Neutrophil (primary cell): ENCODE measurements at regions not wholly inside any gene's neighbourhood (a gene's known extent, or its start where the extent isn't known, plus 50 kb on each side); places are given as distances from the start of the nearest gene placed in this dataset.

Source experiments
- H3K27ac ChIP-seq: fragments of 200-600 bp; sonication (generic); 2 replicates; pipeline ENCODE4 v1.5.1; 2016; ENCODE audit warnings: mild to moderate bottlenecking, moderate library complexity
- H3K27me3 ChIP-seq: fragments of 200-600 bp; sonication (generic); 2 replicates; pipeline ENCODE4 v1.6.0; 2016; ENCODE audit warnings: mild to moderate bottlenecking
- H3K36me3 ChIP-seq: fragments of 200-600 bp; sonication (generic); 2 replicates; pipeline ENCODE4 v1.5.1; 2017
- H3K4me1 ChIP-seq, 2 experiments: fragments of 200-600 bp in 1 of 2; sonication (generic) in 1 of 2; 1 replicate in 1 of 2; 2 replicates in 1 of 2; pipeline versions ENCODE4 v1.5.1 to v1.6.1; 2013 to 2016; ENCODE audit warnings: low read depth in 1 of 2, low read length in 1 of 2, mild to moderate bottlenecking in 1 of 2, moderate library complexity in 1 of 2; ENCODE audit not compliant: control insufficient read depth in 1 of 2, insufficient read depth in 1 of 2
- H3K4me3 ChIP-seq, 2 experiments: fragments of 200-600 bp in 1 of 2; sonication (generic) in 1 of 2; 1 replicate in 1 of 2; 2 replicates in 1 of 2; pipeline ENCODE4 v1.5.1; 2013 to 2016; ENCODE audit warnings: low read depth in 1 of 2, low read length in 1 of 2, mild to moderate bottlenecking in 1 of 2, moderate library complexity in 1 of 2
- H3K9me3 ChIP-seq: fragments of 200-600 bp; sonication (generic); 2 replicates; pipeline ENCODE4 v1.5.1; 2016
- TF ChIP-seq, protein P1 (sequence below): fragments of 200-600 bp; sonication (generic); IDR thresholded peaks from 2 replicates; pipeline ENCODE4 v1.5.1; 2016; ENCODE audit warnings: antibody characterized with exemption

DNA sequence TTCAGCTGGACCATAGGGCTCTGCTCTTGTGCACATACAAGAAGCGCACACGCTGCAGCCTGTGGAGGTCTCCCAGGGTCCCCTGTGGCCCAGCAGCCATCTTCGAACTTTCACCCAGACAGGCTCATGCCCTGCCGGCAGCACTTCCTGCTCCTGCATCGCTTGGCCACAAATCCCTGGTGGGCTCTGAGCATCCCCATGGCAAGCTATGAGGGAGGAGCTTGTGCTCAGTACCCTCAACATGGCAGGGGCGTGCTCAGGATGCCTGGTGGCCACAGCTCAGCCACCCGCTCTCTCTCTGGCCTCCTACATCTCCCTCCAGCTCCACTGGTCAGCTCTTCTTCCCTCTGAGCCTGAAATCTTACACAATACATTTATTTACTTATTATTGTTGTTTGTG is 63.7 kb downstream of the IRX2 start:
- H3K9me3 ChIP-seq = no peaks in the 10 kb centered on the region
- no peaks in the 10 kb centered on the region for H3K36me3 ChIP-seq
- H3K27me3 ChIP-seq = no peaks in the 10 kb centered on the region
- no peak overlapping the region for H3K4me3 ChIP-seq
- TF ChIP-seq, protein P1, sequence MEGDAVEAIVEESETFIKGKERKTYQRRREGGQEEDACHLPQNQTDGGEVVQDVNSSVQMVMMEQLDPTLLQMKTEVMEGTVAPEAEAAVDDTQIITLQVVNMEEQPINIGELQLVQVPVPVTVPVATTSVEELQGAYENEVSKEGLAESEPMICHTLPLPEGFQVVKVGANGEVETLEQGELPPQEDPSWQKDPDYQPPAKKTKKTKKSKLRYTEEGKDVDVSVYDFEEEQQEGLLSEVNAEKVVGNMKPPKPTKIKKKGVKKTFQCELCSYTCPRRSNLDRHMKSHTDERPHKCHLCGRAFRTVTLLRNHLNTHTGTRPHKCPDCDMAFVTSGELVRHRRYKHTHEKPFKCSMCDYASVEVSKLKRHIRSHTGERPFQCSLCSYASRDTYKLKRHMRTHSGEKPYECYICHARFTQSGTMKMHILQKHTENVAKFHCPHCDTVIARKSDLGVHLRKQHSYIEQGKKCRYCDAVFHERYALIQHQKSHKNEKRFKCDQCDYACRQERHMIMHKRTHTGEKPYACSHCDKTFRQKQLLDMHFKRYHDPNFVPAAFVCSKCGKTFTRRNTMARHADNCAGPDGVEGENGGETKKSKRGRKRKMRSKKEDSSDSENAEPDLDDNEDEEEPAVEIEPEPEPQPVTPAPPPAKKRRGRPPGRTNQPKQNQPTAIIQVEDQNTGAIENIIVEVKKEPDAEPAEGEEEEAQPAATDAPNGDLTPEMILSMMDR = no peak
- H3K27ac ChIP-seq = no peak overlapping the region
- no peaks in the 10 kb centered on the region for H3K4me1 ChIP-seq

DNA sequence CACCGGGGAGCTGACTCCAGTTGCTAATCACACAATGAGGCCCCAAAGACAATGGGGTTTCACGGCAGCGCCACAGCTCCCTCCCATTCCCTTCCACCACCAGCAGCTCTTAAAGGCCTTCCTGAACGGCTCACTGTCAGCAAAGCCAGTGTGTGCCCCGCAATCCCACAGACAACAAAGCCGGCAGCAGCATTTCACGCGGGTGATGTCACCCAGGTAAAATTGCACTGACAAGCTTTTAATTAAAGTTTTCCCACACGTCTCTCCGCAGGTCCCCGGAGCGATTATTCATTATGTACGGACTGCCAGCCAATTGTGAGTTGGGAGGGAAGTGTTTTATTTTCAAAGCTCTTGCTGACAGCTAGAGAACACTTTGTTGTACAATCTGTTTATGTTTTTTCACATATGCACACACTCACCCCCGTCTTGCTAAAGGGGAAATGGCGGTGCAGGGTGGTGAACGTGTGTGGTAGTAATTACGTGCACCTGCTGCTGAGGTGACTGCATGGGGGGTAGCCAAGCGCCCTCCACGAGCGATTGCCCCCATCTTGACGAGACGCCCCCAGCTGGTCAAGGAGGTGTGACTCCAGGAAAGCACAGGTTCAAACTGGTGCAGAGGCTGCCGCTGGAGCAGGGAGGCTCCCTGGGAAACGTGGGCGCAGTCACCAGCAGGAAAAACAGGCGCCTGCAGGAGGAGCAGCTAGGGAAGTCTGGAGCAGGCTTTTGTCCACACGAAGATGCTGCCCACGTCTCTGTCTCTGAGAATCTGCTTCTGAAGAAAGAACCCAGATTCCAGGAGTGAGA is 65.0 kb downstream of the IRX2 start:
- Histone ChIP-seq H3K4me3 (no peak overlapping the region), H3K27ac (no peak overlapping the region), H3K36me3 (no peaks in the 10 kb centered on the region), H3K4me1 (no peaks in the 10 kb centered on the region), H3K27me3 (no peaks in the 10 kb centered on the region), H3K9me3 (no peaks in the 10 kb centered on the region)
- TF ChIP-seq, protein P1 = no peak

DNA sequence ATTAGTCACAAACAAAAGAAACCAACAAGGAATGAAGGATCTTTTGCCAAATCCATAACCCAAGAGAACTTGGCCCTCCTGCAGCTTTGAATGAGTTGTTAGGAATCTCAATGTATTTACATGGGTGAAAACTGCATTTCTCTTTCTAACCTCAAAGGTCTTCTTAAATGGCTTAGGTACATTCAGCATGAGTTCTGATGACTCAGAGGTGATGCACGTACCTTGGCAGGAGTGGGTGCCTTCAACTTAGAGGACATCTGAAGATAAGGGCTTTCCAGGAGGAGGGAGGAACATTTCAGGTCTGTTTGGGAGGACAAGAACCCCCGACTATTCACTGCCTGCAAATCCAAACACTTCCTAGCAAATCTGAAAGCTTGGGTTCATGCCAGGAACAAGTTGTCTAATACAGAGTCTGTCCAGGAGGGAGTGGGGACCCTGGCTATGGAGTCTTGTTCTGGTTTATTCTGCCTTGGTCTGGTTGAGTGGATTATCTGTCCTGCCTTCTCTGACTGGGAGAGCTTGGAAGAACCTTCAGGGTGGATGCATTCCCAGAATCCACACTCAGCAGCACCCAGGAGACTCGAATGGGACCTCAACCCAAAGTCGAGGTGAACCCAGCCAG is 65.7 kb downstream of the IRX2 start:
- no peaks in the 10 kb centered on the region for H3K27me3 ChIP-seq
- H3K4me1 ChIP-seq = no peaks in the 10 kb centered on the region
- no peak overlapping the region for H3K27ac ChIP-seq
- no peaks in the 10 kb centered on the region for H3K36me3 ChIP-seq
- no peaks in the 10 kb centered on the region for H3K9me3 ChIP-seq
- TF ChIP-seq, protein P1 = no peak
- H3K4me3 ChIP-seq = no peak overlapping the region

DNA sequence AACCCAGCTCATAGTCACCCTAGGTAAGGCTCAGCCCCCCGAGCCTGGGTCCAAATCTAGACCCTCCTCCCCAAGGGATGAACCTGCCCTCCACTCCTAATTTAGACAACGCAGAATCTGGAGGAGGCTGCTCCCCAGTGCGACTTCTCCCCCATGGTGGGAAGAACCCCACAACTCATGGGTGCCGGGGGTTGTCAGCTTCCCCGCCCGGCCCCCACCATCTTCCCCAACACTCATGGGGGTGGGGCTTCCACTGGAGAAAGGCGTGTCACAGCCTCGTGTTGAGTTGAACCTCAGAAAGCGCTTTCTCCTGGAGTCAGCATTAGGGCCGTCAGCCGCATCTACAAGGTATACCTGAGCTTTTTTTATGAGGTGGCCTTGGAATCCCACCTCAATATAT is 66.9 kb downstream of the IRX2 start:
- TF ChIP-seq, protein P1 = no peak
- Histone ChIP-seq H3K9me3 (no peaks in the 10 kb centered on the region), H3K36me3 (no peaks in the 10 kb centered on the region), H3K27ac (no peak overlapping the region), H3K27me3 (no peaks in the 10 kb centered on the region), H3K4me1 (no peaks in the 10 kb centered on the region), H3K4me3 (no peak overlapping the region)

DNA sequence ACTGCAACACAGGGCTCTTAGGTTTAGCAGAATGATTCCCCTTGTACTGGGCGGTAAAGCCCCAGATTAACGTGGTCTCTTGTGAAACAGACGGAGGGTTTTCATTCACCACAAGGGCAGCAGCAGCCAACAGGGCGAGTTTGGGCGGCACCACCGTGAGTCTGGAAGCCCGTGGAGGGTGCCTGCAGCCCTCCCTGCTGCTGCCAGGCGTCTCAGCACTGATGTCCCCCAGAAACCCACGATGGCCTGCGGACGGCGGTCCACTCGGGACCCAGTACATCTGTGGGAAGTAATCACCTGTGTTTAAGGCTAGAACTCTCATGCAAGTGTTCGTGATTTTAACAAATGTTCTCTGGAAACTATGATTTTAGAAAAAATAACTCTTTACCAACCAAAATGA is 67.8 kb downstream of the IRX2 start:
- no peak overlapping the region for H3K4me3 ChIP-seq
- no peak overlapping the region for H3K27ac ChIP-seq
- H3K36me3 ChIP-seq = no peaks in the 10 kb centered on the region
- H3K27me3 ChIP-seq = no peaks in the 10 kb centered on the region
- TF ChIP-seq, protein P1 = no peak
- no peaks in the 10 kb centered on the region for H3K9me3 ChIP-seq
- no peaks in the 10 kb centered on the region for H3K4me1 ChIP-seq
